CD4-positive, alpha-beta T cell treated with Interferon gamma for 1 hour (primary cell): ENCODE measurements at regions not wholly inside any gene's neighbourhood (a gene's known extent, or its start where the extent isn't known, plus 50 kb on each side); places are given as distances from the start of the nearest gene placed in this dataset.
"Not testable (repeated sequence)": the region's sequence is repeated elsewhere in the genome, so short reads cannot be mapped to it uniquely, and the experiment has no call there.

Experiments
- DNase-seq: peaks from one replicate; pipeline ENCODE4 v3.0.0-alpha.2; 2020

DNA sequence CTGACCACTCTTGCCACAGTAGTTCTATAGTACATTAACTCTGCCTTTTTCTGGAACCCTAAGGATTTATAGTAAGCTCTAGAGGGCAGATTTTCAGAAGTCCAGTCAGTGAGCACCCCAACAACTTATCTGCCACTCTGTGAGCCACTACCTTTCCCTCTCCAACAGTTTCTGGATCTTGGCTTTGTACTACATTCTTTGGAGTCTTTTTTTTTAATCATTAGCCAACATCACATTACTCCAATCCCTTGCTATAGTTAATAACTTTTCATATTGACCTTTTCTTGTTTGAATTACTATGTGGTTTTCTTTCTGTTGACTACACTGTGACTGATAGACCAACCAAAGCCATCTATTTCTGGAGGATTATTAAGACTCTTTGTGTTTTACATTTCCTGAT, 1596.7 kb upstream of the PRMT6 start:
- no peak for DNase-seq

DNA sequence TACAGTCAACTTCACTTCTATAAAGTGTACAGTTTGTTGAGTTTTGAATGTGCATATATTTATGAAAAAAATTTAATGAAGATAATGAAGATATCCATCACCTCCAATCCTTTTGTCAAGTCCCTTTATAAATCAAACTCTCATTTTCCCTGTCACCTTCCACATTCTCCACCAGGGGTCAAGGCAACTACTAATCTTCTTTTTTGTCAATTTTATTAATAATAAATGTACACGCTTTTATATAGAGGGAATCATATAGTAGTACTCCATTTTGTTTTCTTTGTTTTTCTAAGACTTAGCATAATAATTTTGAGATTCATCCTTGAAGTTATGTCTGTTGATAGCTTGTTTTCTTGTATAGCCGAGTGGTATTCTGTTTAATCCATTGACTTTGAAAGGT, 1594.2 kb upstream of the PRMT6 start:
- no peak for DNase-seq

DNA sequence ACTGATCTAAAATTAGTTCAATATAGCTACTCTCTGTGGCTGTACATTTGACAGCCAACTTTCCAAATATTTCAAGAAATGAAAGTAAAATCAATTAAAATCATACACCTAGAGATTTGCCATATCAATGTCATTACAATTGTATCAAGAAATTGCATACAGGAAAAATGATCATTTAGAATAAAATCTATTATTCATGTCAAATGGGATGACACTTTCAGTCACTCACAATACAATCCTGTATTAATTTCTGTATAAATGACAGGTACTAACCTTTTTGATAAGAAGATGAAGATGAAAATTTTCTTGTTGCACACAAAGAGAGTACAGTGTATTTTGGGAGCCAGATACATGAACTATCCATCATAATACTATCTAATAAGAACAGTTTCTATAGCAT, 1588.9 kb upstream of the PRMT6 start:
- no peak for DNase-seq

GRCh38 chr1:105470541-105470940, 1585.9 kb upstream of the PRMT6 start:
- DNase-seq: not testable (repeated sequence)

DNA sequence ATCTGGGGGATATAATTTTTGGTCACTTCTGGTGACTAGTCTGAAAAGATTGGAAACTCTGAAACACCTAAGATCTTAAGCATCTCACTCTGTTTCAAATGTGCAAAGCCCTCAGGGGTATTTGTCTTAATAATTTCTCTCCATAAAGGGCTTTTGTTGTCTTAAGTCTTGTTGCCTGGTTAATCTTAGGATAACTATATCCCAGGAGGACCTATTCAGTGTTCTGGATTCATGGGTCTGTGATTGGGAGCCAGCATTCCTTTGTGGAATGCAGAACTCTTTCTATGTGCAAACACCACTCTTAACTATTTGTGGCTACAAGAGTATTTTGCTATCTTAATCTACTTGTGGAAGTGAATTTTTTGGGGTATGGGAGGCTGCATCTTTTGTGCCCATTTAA, 1573.0 kb upstream of the PRMT6 start:
- no peak for DNase-seq

- DNase-seq: no peak
Measured at GRCh38 chr1:105485207-105485606, 1571.3 kb upstream of the PRMT6 start.

GRCh38 chr1:105492921-105493320, 1563.6 kb upstream of the PRMT6 start:
- DNase-seq: no peak

- DNase-seq: no peak
Measured at GRCh38 chr1:105516068-105516467, 1540.4 kb upstream of the PRMT6 start.

- no peak for DNase-seq
Measured at GRCh38 chr1:105533996-105534395, 1522.5 kb upstream of the PRMT6 start.

GRCh38 chr1:105544475-105544874, 1512.0 kb upstream of the PRMT6 start:
- DNase-seq: no peak

- no peak for DNase-seq
Measured at GRCh38 chr1:105556266-105556665, 1500.2 kb upstream of the PRMT6 start.

GRCh38 chr1:105558023-105558422, 1498.5 kb upstream of the PRMT6 start:
- no peak for DNase-seq

- DNase-seq: no peak
Measured at GRCh38 chr1:105565006-105565405, 1491.5 kb upstream of the PRMT6 start.

DNA sequence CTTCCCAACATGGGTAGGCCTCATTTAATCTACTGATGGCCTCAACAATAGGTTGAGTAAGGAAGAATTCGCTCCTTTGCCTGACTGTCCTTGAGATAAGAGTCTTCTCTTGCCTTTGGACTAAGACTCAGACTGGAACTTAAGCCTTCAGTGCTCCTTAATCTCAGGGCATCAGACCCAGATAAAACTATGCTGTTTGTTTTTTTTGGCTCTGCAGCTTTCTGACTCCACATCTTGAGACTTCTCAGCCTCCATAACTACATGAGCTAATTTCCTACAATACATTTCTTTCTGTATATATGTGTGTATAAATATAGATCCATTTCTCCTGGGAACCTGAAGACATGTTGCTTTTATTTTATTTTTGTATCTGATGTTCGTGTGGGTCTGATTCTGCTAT, 1470.7 kb upstream of the PRMT6 start:
- no peak for DNase-seq

DNA sequence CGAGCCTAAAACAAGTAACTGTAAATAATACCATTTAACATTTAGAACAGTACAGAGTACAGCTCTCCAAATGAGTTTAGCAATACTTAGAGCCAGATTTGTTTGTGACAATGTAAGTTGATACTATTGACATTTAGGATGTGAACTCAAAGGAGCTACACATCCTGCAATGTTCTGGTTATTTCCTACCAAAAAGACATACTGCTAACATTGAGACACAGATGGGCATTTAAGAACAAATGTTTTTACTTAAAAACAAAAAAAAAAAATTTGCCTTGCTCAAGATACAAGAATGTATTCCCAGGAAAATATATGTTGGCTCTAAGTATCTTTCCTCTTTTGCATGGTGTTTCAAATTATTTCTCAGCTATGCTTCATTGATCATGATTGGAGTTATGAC, 1464.8 kb upstream of the PRMT6 start:
- DNase-seq: no peak

DNA sequence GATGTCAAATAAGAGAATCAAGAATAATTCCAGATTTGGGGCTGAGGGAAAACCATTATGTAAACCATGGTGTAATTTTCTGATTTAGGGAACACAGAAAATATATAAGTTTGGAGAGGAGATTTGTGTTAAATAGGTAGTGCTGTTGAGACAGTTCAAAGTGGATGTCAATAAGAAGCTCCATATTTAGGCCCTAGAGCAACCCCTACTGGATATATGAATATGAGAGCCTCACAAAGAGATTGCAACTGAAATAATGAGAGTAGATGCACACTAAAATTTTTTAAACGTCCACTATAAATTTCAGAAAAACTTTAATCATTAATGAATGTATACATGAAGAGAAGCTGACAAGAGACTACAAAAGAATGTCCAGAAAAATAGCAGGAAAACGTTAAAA, 1447.8 kb upstream of the PRMT6 start:
- no peak for DNase-seq

DNA sequence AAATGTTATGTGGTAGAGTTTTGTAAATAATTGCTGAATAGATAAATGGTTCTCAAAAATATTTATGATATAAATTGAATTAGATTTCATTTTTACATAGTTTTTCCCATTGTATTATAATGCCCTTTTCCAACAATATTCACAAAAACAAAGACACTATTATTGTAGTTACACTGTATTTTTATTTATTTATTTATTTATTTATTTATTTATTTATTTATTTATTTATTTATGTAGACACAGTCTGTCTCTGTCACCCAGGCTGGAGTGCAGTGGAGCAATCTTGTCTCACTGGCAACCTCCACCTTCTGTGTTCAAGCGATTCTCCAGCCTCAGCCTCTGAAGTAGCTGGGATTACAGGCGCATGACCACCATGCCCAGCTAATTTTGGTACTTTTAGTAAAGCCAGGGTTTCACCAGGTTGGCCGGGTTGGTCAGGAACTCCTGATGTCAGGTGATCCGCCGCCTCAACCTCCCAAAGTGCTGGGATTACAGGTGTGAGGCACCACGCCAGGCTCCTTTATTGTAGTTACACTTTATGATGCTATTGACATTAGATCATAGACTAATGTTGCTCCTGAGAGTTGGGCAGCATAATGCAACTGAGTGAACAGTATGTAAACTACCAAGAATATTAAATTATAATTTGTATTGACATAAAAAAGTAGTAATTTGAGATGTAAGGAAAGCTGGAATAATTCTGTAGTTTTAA, 1430.0 kb upstream of the PRMT6 start:
- no peak for DNase-seq

GRCh38 chr1:105631153-105631744, 1425.2 kb upstream of the PRMT6 start:
- DNase-seq: not testable (repeated sequence)

- DNase-seq: no peak
Measured at GRCh38 chr1:105632342-105633196, 1423.9 kb upstream of the PRMT6 start.

- DNase-seq: no peak
Measured at GRCh38 chr1:105636052-105636451, 1420.4 kb upstream of the PRMT6 start.

DNA sequence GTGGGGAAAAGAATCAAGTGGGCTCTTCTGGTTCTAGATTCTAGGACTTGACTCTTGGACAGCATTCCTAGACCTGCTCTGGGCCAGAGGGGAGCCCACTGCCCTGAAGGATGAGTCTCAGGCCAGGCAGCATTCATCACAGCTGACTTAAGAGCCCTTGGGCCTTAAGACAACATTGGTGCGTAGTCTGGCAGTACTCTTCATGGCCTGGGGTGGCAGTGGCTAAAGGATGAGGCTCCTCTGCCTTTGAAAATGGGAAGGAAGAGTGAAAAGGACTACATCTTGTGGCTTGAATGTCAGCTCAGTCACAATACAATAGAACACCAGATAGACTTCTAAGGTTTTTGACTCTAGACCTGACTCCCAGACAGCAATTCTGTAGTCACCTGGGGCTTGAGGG, 1415.1 kb upstream of the PRMT6 start:
- no peak for DNase-seq

DNA sequence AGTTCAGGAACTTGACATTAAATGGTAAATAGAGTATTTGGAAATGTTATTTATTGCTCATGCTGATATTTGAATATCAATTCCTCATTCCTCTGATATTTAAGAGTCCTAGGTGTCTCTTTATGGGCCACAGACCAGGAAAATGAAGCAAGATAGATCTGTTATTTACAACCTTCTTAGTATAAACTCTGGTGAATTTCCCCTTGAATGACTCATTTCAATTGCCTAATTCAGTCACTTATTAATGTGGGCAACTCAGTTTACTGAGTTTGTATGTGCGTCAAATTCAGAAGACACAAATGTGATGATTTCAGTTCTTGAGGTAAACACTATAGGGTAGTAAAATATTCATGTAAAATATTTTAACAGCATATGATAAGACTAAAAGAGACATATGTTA, 1404.4 kb upstream of the PRMT6 start:
- DNase-seq: no peak

GRCh38 chr1:105655032-105655431, 1401.4 kb upstream of the PRMT6 start:
- DNase-seq: no peak

- no peak for DNase-seq
Measured at GRCh38 chr1:105664495-105664894, 1392.0 kb upstream of the PRMT6 start.
